ENCODE measurements at regions not wholly inside any gene's neighbourhood (a gene's known extent, or its start where the extent isn't known, plus 50 kb on each side); places are given as distances from the start of the nearest gene placed in this dataset.

GRCh38 chr7:41346878-41347277 lies 356.0 kb downstream of the INHBA start:
- DNase-seq (ENCODE audit: low spot score), result no peak

DNA sequence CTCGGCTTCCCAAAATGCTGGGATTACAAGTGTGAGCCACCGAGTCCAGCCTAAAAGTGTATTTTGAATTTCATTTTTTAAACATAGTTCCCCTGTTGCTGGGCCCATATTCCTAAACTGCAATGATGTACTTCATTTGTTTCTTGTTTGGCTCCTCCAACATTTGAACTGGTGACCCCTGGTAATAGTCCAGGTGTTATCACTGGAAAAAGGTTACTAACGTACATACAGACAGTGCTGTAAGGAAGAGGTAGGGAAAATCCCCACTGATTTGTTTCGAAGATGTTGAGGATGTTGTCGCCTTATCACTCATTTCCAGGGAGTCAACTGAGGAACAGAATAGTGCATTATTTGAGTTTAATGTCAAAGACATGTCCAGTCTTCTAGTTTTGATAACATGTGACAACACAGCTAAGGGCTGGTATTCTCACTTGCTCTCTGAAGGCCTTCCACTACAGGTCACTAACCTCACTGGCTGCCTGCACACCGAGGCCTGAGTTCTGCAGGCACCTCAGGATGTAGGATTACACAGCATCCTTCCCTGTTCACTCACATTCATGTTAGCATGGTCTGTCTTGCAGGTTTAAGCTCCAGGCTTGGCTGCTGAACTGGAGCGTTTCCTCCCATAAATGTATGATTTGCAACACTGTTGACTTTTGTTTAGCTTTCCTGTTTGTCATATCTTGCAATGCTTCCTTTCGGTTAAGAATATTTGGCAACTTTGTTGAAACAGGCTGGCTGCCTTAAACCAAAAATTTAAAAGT lies 362.8 kb downstream of the INHBA start:
- no peak for DNase-seq (ENCODE audit: low spot score)

GRCh38 chr7:41336981-41337380 lies 365.9 kb downstream of the INHBA start:
- DNase-seq (ENCODE audit: low spot score), result no peak

DNA sequence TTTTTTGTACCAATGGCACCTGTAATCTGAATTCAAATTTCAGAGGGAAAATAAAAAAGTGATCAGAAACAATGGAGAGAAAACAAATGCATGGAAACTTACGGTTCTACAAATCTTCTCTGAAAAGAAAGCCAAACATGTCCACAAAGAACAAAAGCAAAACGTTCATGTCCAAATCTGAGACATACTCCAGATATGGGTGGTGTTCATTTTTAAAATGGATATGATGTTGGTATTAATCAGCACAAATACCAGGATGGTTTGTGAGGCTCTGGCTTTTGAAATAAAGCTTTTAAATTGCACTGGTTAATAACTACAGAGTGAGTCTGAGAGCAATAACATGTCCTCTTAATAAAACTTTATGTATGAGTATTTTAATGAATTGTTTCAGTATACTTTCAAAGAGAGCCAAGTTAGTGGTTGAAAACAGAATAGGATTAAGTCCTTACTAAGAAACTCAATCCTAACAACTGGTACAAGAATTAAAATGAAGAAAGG lies 366.4 kb downstream of the INHBA start:
- no peak for DNase-seq (ENCODE audit: low spot score)

DNA sequence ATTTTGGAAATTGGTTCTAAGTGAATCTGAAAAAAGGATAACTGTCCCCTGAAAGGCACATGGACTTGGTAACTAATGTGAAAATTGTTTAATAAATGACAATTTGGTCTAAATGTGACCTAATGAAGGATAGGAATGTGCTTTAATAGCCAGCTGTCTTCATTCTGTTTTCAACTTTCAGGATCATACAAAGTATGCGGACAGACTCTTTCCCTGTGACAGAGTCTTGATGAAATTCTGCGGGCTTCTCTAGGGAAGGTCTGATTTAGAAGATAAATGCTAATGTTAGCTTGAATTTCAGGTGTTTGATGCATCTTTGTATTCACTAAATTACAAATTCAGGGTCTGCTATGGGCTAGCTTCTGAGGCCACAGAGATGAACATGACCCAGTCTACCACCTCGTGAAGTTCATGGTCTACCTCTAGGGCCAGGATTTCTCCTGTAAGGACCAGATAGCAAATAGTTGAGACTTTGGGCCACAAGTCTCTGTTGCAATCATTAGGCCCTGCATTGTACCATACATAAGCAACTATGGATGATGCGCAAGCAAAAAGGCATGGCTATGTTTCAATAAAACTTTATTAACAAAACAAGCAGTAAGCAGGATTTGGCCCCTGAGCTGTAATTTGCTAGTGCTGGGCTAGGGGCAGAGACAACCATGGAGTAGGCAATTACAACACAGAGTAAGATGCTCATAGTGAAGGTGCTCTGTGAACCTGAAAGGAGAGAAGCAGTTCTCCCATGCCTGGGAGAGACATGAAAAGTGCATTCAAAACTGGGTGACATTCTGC lies 368.6 kb downstream of the INHBA start:
- no peak for DNase-seq (ENCODE audit: low spot score)

DNA sequence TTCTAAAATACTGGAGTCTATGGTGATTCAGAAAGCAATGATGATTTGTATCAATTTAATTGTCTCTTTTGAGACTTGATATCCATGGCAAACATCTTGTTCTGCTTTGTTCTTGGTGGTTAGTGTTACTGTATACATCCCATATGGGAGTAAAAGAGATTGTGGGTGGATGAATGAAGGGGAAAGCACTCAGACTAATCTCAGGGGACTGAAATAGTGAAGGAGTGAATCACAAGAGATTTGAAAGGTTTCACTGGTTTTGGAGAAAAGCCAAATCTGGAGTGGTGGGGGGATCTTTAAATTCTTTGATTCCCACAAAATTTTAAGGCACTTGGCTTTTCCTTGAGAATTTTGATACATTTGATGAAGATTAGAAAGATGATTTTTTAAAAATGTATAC lies 369.4 kb downstream of the INHBA start:
- peak; percentile 62 for DNase-seq (ENCODE audit: low spot score)

- DNase-seq (ENCODE audit: low spot score), result no peak
These were observed 371.7 kb downstream of the INHBA start for GRCh38 chr7:41331194-41331593.

- no peak for DNase-seq (ENCODE audit: low spot score)
These were observed 374.3 kb downstream of the INHBA start for GRCh38 chr7:41328544-41328943.

DNA sequence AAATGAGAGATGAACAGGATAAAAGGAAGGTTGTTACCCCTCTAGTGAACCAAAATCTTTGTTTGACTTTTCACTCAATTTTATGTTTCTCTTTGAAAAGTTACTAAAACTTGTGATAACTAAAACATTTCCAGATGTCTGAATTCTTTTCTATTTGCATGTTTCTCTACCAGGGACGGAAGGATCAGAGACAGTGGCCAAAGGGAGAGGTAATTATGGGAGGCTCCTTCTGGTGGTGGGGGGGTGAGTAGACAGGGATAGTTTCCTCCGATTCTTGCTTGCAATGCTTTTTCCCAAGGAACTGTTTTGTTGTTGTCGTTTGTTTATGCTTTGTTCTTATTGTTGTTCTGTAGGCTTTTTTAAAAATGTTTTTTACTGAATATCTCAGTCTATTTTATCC lies 374.8 kb downstream of the INHBA start:
- DNase-seq (ENCODE audit: low spot score), result no peak

- DNase-seq (ENCODE audit: low spot score), result no peak
These were observed 376.3 kb downstream of the INHBA start for GRCh38 chr7:41326616-41327015.

DNA sequence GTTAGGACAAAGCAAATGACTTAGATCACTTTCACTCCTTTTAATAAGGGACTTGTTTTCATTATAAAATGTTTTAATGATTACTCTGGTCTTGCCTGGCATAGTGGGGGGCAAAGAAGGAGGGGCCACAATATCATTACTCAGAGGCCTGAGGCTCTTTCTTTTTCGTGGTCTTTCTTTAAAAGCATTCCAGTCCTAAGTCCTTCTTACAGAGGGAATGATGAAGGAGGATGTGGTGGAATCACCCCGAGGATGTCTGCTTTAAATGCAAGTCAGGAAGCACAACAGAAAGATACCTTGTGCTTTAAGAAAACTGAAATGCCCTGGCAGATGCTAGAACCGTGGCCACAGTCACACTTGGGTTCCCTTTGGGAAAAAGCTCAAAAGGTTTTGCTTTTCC lies 379.1 kb downstream of the INHBA start:
- DNase-seq (ENCODE audit: low spot score), result peak; percentile 36

DNA sequence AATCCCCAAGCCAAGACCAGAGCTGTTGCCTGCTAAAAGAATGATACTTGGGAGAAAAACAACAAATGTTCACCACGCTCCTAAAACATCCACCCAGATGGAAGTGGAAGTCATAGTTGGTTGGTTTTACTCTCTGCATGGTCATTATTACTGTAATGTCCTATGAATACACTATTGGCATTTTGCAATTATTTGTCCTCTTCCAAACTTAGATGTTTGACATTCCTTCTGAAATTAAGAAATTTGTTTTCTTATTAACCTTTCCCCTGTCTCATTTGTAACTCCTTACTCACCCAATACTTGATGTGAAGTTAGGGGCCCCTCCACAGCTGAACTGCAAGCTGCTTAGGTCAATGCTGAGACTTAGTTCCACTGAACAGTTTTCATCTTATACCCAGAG lies 383.3 kb downstream of the INHBA start:
- no peak for DNase-seq (ENCODE audit: low spot score)

- DNase-seq (ENCODE audit: low spot score), result no peak
These were observed 386.5 kb downstream of the INHBA start for GRCh38 chr7:41316410-41316809.

DNA sequence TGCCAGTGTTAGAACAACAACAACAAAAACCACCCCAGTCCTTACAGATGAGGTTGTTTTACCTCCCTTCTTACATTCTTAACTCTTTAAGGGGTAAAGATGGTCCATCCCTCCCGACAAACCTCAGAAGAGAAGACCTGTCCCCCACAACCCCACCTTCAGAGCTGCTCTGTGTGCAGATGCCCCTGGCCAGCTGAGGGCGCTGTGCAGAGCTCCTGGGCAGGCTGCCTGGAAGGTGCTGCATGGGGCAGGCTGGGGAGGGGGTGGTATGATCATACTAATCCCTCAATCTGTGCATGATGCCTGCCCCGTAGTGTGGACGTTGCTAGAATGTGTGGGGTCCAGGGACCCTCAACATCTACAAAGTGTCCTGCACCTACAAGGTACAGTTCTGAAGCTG lies 387.1 kb downstream of the INHBA start:
- DNase-seq (ENCODE audit: low spot score), result no peak

- DNase-seq (ENCODE audit: low spot score), result no peak
These were observed 389.7 kb downstream of the INHBA start for GRCh38 chr7:41313171-41313570.

DNA sequence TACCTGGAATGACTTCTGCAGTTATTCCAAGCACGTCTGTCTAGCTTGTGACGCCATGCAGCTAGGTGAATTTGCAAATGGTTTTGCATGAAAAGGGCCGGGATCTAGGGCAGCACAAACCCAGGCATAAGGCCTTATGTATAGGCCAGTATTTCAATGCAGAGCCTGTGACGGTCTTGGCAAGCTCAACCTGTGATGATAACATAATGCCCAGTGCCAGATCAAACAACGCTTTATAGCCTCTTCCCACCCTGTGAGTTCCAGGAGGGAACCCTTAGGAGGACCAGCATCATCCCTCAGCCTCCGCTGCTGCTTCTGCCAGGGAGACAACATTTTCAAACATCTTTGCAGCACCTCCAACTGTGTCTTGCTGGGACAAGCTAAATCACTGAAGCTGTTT lies 390.7 kb downstream of the INHBA start:
- no peak for DNase-seq (ENCODE audit: low spot score)

- DNase-seq (ENCODE audit: low spot score), result no peak
These were observed 391.6 kb downstream of the INHBA start for GRCh38 chr7:41311301-41311700.

- DNase-seq (ENCODE audit: low spot score), result no peak
These were observed 396.4 kb downstream of the INHBA start for GRCh38 chr7:41306486-41306885.

DNA sequence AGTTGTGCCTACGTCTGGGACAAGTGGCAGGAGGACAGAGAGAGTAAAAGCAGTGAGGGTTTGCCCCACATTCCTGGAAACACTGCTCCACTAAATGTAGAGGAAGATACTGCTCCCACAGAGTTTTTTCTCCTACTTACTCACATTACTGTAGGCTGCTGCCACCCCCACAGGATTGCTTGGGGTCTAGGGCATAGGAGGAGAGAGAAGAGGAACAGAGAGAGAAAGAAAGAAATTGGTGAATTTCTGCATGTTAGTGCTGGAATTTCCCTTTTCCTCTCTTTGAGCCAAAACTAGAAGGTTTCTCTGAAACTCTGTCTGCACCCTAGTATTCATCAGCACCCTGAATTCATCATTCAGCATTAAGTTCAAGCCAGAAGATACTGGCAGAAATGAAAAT lies 397.9 kb downstream of the INHBA start:
- no peak for DNase-seq (ENCODE audit: low spot score)

GRCh38 chr7:41303709-41304108 lies 399.2 kb downstream of the INHBA start:
- DNase-seq (ENCODE audit: low spot score), result no peak

GRCh38 chr7:41298409-41298808 lies 404.5 kb downstream of the INHBA start:
- DNase-seq (ENCODE audit: low spot score), result no peak

GRCh38 chr7:41297166-41297565 lies 405.7 kb downstream of the INHBA start:
- no peak for DNase-seq (ENCODE audit: low spot score)

DNA sequence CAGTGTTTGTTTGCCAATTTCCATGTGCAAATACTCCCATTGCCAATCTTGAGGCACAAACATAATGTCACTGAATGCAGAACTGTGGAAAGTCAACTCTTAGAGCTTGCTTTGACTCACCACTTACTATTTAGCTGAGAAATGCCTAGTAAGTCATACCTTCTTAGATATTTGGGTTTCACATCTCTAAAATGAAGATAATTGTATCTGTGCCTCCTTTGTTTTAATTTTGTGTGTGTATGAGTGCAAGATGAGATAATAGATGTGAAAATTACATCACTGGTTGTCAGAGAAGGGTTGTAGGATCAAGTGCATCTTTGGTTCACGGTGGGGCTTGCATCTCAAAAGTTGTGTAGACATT lies 407.5 kb downstream of the INHBA start:
- DNase-seq (ENCODE audit: low spot score), result no peak
